MM.1S (cell line): ENCODE measurements at regions not wholly inside any gene's neighbourhood (a gene's known extent, or its start where the extent isn't known, plus 50 kb on each side); places are given as distances from the start of the nearest gene placed in this dataset.

Experiments used
- DNase-seq: peaks from one replicate; pipeline ENCODE4 v3.0.0-alpha.2; 2015
- H2AFZ ChIP-seq: fragments of 300-600 bp; sonication (generic); 2 replicates; pipeline ENCODE4 v1.6.0; 2016; ENCODE audit warnings: antibody characterized with exemption, low read length
- H3F3A ChIP-seq: fragments of 300-600 bp; sonication (generic); 2 replicates; pipeline ENCODE4 v1.6.1; 2016; ENCODE audit warnings: mild to moderate bottlenecking, antibody characterized with exemption, low read length, moderate library complexity, mixed read lengths; ENCODE audit not compliant: insufficient read depth
- H3K27ac ChIP-seq: fragments of 300-600 bp; sonication (generic); 2 replicates; pipeline ENCODE4 v1.5.1; 2016; ENCODE audit warnings: mild to moderate bottlenecking, low read length
- H3K27me3 ChIP-seq: fragments of 300-600 bp; sonication (generic); replicated peaks from 2 replicates; pipeline ENCODE4 v1.6.0; 2016; ENCODE audit warnings: low read length; ENCODE audit not compliant: insufficient read depth
- H3K36me3 ChIP-seq: fragments of 300-600 bp; sonication (generic); replicated peaks from 2 replicates; pipeline ENCODE4 v1.6.1; 2016; ENCODE audit warnings: mild to moderate bottlenecking, low read length, mixed read lengths; ENCODE audit not compliant: insufficient read depth
- H3K4me1 ChIP-seq: fragments of 300-600 bp; sonication (generic); 2 replicates; pipeline ENCODE4 v1.6.1; 2016; ENCODE audit warnings: low read length, mixed read lengths
- H3K4me2 ChIP-seq: fragments of 300-600 bp; sonication (generic); 2 replicates; pipeline ENCODE4 v1.6.0; 2016; ENCODE audit warnings: low read depth, low read length
- H3K4me3 ChIP-seq: fragments of 300-600 bp; sonication (generic); 2 replicates; pipeline ENCODE4 v1.5.1; 2016; ENCODE audit warnings: low read length, mixed read lengths
- H3K79me2 ChIP-seq: fragments of 300-600 bp; sonication (generic); 2 replicates; pipeline ENCODE4 v1.6.1; 2016; ENCODE audit warnings: mixed run types, low read length, mixed read lengths
- H3K9ac ChIP-seq: fragments of 300-600 bp; sonication (generic); 2 replicates; pipeline ENCODE4 v1.6.1; 2016; ENCODE audit warnings: low read length, mixed read lengths
- H3K9me2 ChIP-seq: fragments of 300-600 bp; sonication (generic); replicated peaks from 2 replicates; pipeline ENCODE4 v1.6.1; 2016; ENCODE audit warnings: mild to moderate bottlenecking, low read length, mixed read lengths; ENCODE audit not compliant: insufficient read depth
- H3K9me3 ChIP-seq: fragments of 300-600 bp; sonication (generic); replicated peaks from 2 replicates; pipeline ENCODE4 v1.6.1; 2016; ENCODE audit warnings: mild to moderate bottlenecking, low read length, mixed read lengths; ENCODE audit not compliant: insufficient read depth
- H4K20me1 ChIP-seq: fragments of 300-600 bp; sonication (generic); 2 replicates; pipeline ENCODE4 v1.6.1; 2016; ENCODE audit warnings: mild to moderate bottlenecking, low read length, moderate library complexity, mixed read lengths; ENCODE audit not compliant: insufficient read depth
- CTCF ChIP-seq: fragments of 300-600 bp; sonication (generic); IDR thresholded peaks from 2 replicates; pipeline ENCODE4 v1.5.1; 2016; ENCODE audit warnings: antibody characterized with exemption, low read length, mixed read lengths
- EZH2 ChIP-seq: fragments of 300-600 bp; sonication (generic); optimal IDR thresholded peaks from 2 replicates; pipeline ENCODE3; 2017; ENCODE audit warnings: low read depth, mild to moderate bottlenecking, antibody characterized with exemption, low read length, mixed read lengths
- EZH2phosphoT487 ChIP-seq: fragments of 300-600 bp; sonication (generic); IDR thresholded peaks from 2 replicates; pipeline ENCODE4 v1.6.1; 2018; ENCODE audit warnings: antibody characterized with exemption, low read length

- no peaks in the 10 kb centered on the region for H3F3A ChIP-seq
- no peak for DNase-seq
- H3K9me2 ChIP-seq: no peaks in the 10 kb centered on the region
- no peak overlapping the region for H3K4me3 ChIP-seq
- H3K79me2 ChIP-seq: no peaks in the 10 kb centered on the region
- no peaks in the 10 kb centered on the region for H3K36me3 ChIP-seq
- H3K4me2 ChIP-seq: no peak overlapping the region
- no peak for TF ChIP-seq CTCF
- no peak for TF ChIP-seq EZH2
- no peak for TF ChIP-seq EZH2phosphoT487
- H3K27ac ChIP-seq: no peak overlapping the region
- no peak overlapping the region for H3K9ac ChIP-seq
- H3K9me3 ChIP-seq: no peaks in the 10 kb centered on the region
- H3K27me3 ChIP-seq: no peaks in the 10 kb centered on the region
- H3K4me1 ChIP-seq: no peaks in the 10 kb centered on the region
- H2AFZ ChIP-seq: no peak overlapping the region
- no peaks in the 10 kb centered on the region for H4K20me1 ChIP-seq
Observed at GRCh38 chr7:31214751-31215150, 125.8 kb downstream of the NEUROD6 start.

GRCh38 chr7:31211281-31211680, 129.2 kb downstream of the NEUROD6 start:
- no peak for TF ChIP-seq EZH2
- TF ChIP-seq EZH2phosphoT487: no peak
- no peak for TF ChIP-seq CTCF
- no peak for DNase-seq
- Histone ChIP-seq H3K9ac (no peak overlapping the region), H3K4me2 (no peak overlapping the region), H3K27ac (no peak overlapping the region), H3K27me3 (no peaks in the 10 kb centered on the region), H4K20me1 (no peaks in the 10 kb centered on the region), H3K9me3 (no peaks in the 10 kb centered on the region), H3K4me1 (no peaks in the 10 kb centered on the region), H3K9me2 (no peaks in the 10 kb centered on the region), H3F3A (no peaks in the 10 kb centered on the region), H3K79me2 (no peaks in the 10 kb centered on the region), H3K36me3 (no peaks in the 10 kb centered on the region), H2AFZ (no peak overlapping the region), H3K4me3 (no peak overlapping the region)

- H3K4me3 ChIP-seq: no peak overlapping the region
- H3K36me3 ChIP-seq: no peaks in the 10 kb centered on the region
- DNase-seq: no peak
- TF ChIP-seq EZH2: no peak
- TF ChIP-seq EZH2phosphoT487: no peak
- no peak for TF ChIP-seq CTCF
- 0 out of 2 replicates have a peak, but pooled peaks cover 2% of the 10 kb centered on the region for H3K4me1 ChIP-seq
- no peak overlapping the region for H3K9ac ChIP-seq
- H3K9me3 ChIP-seq: no peaks in the 10 kb centered on the region
- no peak overlapping the region for H3K4me2 ChIP-seq
- no peaks in the 10 kb centered on the region for H3K27me3 ChIP-seq
- H3K27ac ChIP-seq: no peak overlapping the region
- no peaks in the 10 kb centered on the region for H4K20me1 ChIP-seq
- H3F3A ChIP-seq: no peaks in the 10 kb centered on the region
- no peaks in the 10 kb centered on the region for H3K79me2 ChIP-seq
- H2AFZ ChIP-seq: no peak overlapping the region
- H3K9me2 ChIP-seq: no peaks in the 10 kb centered on the region
Observed at GRCh38 chr7:31204071-31204470, 136.5 kb downstream of the NEUROD6 start.
